Upper lobe of left lung (tissue), 6 donors: ENCODE measurements at regions not wholly inside any gene's neighbourhood (a gene's known extent, or its start where the extent isn't known, plus 50 kb on each side); places are given as distances from the start of the nearest gene placed in this dataset.

ENCODE experiments used
- ATAC-seq, 2 donors: fragments of 200-7000 bp; cut with Tn5 transposase; one replicate each; pipeline ENCODE4 v1.9.1; 2022; ENCODE audit warnings: mild to moderate bottlenecking in 2 of 2, moderate library complexity in 2 of 2; ENCODE audit not compliant: low FRiP score in 2 of 2
- DNase-seq, 2 donors: peaks; one replicate each; pipeline ENCODE4 v3.0.0-alpha.2; 2019 to 2020
- H3K27ac ChIP-seq, 4 donors: fragments of 200-600 bp; sonication (generic); one replicate each; pipeline ENCODE4 v1.5.1; 2016 to 2019
- H3K27me3 ChIP-seq, 4 donors: fragments of 200-600 bp; sonication (generic); one replicate each; pipeline ENCODE4 v1.5.1; 2017 to 2019
- H3K36me3 ChIP-seq, 4 donors: fragments of 200-600 bp; sonication (generic); one replicate each; pipeline ENCODE4 v1.5.1; 2016 to 2019
- H3K4me1 ChIP-seq, 4 donors: fragments of 200-600 bp; sonication (generic); one replicate each; pipeline ENCODE4 v1.5.1; 2018 to 2019
- H3K4me3 ChIP-seq, 4 donors: fragments of 200-600 bp; sonication (generic); one replicate each; pipeline ENCODE4 v1.5.1; 2017 to 2019; ENCODE audit warnings: mild to moderate bottlenecking in 2 of 4, moderate library complexity in 1 of 4
- H3K9me3 ChIP-seq, 4 donors: fragments of 200-600 bp; sonication (generic); one replicate each; pipeline ENCODE4 v1.5.1; 2018 to 2019
- CTCF ChIP-seq, 6 experiments: fragments of 450-650 bp in 4 of 6; fragments of 200-600 bp in 2 of 6; sonication (generic) in 2 of 6; IDR thresholded peaks; one replicate each; pipeline ENCODE4 v1.5.1; 2016 to 2019; ENCODE audit warnings: antibody characterized with exemption in 6 of 6
- EP300 ChIP-seq, 4 donors: sonication (generic); formaldehyde crosslinking; IDR thresholded peaks; one replicate each; pipeline ENCODE4 v1.5.1; 2017; ENCODE audit warnings: antibody characterized with exemption in 4 of 4, control low read depth in 2 of 4
- POLR2A ChIP-seq, 4 donors: fragments of 450-650 bp; IDR thresholded peaks; one replicate each; pipeline ENCODE4 v1.5.1; 2016 to 2017; ENCODE audit warnings: antibody characterized with exemption in 4 of 4, mild to moderate bottlenecking in 2 of 4
- POLR2AphosphoS5 ChIP-seq, 2 donors: sonication (generic); formaldehyde crosslinking; IDR thresholded peaks; one replicate each; pipeline ENCODE4 v1.5.1; 2017; ENCODE audit warnings: antibody characterized with exemption in 2 of 2
- WGBS, 2 donors: methylation state at CpG; one replicate each; pipeline ENCODE4 v1.1.5; 2017 to 2018; 5-methylcytosine and 5-hydroxymethylcytosine counted together
- donor health status: DM: no; HTN: no; CAD: no; lungs with moderate emphysema.
- donor health status: DM: no; HTN: yes; CAD: no; lungs with severe emphysema.

- no peaks in the 10 kb centered on the region for H3K9me3 ChIP-seq
- H3K36me3 ChIP-seq = no peaks in the 10 kb centered on the region
- no peaks in the 10 kb centered on the region for H3K4me1 ChIP-seq
- ATAC-seq (no peak), DNase-seq (no peak)
- no peak for TF ChIP-seq CTCF (IDR thresholded peaks at IDR 0.05)
- no peak for TF ChIP-seq POLR2AphosphoS5 (IDR thresholded peaks at IDR 0.05)
- no peak for TF ChIP-seq EP300 (IDR thresholded peaks at IDR 0.05)
- no peak for TF ChIP-seq POLR2A (IDR thresholded peaks at IDR 0.05)
- no peaks in the 10 kb centered on the region for H3K27me3 ChIP-seq
- WGBS, 2 donors = 87% methylated on average over 2 of the region's 2 CpGs
- no peak overlapping the region for H3K4me3 ChIP-seq
- no peak overlapping the region for H3K27ac ChIP-seq
Measured at GRCh38 chr13:47126432-47126831, 229.6 kb upstream of the HTR2A start.

- H3K27me3 ChIP-seq = no peaks in the 10 kb centered on the region
- 64 to 70% methylated on average over 1 of the region's 1 CpG for WGBS, 2 donors
- DNase-seq = no peak
- no peak overlapping the region for H3K4me3 ChIP-seq
- no peak overlapping the region for H3K27ac ChIP-seq
- no peaks in the 10 kb centered on the region for H3K9me3 ChIP-seq
- TF ChIP-seq POLR2AphosphoS5 (IDR thresholded peaks at IDR 0.05) (no peak), CTCF (IDR thresholded peaks at IDR 0.05) (no peak), EP300 (IDR thresholded peaks at IDR 0.05) (no peak), POLR2A (IDR thresholded peaks at IDR 0.05) (no peak)
- no peak for ATAC-seq
- H3K4me1 ChIP-seq = no peaks in the 10 kb centered on the region
- no peaks in the 10 kb centered on the region for H3K36me3 ChIP-seq
Measured at GRCh38 chr13:47121092-47121763, 224.4 kb upstream of the HTR2A start.

GRCh38 chr13:47120282-47120681 lies 223.4 kb upstream of the HTR2A start:
- DNase-seq (peak in 1 of 2 donors; percentile 25), ATAC-seq (no peak)
- 73 to 76% methylated on average over 5 of the region's 5 CpGs for WGBS, 2 donors
- no peak overlapping the region for H3K4me3 ChIP-seq
- H3K9me3 ChIP-seq = no peaks in the 10 kb centered on the region
- H3K27ac ChIP-seq = no peak overlapping the region
- TF ChIP-seq POLR2A (IDR thresholded peaks at IDR 0.05) (no peak), POLR2AphosphoS5 (IDR thresholded peaks at IDR 0.05) (no peak), CTCF (IDR thresholded peaks at IDR 0.05) (no peak), EP300 (IDR thresholded peaks at IDR 0.05) (no peak)
- H3K4me1 ChIP-seq = no peaks in the 10 kb centered on the region
- H3K36me3 ChIP-seq = no peaks in the 10 kb centered on the region
- no peaks in the 10 kb centered on the region for H3K27me3 ChIP-seq

GRCh38 chr13:47119575-47120235 lies 222.9 kb upstream of the HTR2A start:
- Histone ChIP-seq H3K4me1 (no peaks in the 10 kb centered on the region), H3K36me3 (no peaks in the 10 kb centered on the region), H3K9me3 (no peaks in the 10 kb centered on the region), H3K4me3 (no peak overlapping the region), H3K27me3 (no peaks in the 10 kb centered on the region), H3K27ac (no peak overlapping the region)
- no peak for ATAC-seq
- no peak for DNase-seq
- TF ChIP-seq POLR2A (IDR thresholded peaks at IDR 0.05) (no peak), CTCF (IDR thresholded peaks at IDR 0.05) (no peak), POLR2AphosphoS5 (IDR thresholded peaks at IDR 0.05) (no peak), EP300 (IDR thresholded peaks at IDR 0.05) (no peak)
- WGBS, 2 donors = 66 to 79% methylated on average over 2 of the region's 2 CpGs

GRCh38 chr13:47117268-47117667 lies 220.4 kb upstream of the HTR2A start:
- WGBS, 2 donors = 73 to 78% methylated on average over 3 of the region's 3 CpGs
- Histone ChIP-seq H3K4me3 (no peak overlapping the region), H3K36me3 (no peaks in the 10 kb centered on the region), H3K27me3 (no peaks in the 10 kb centered on the region), H3K27ac (no peak overlapping the region), H3K4me1 (no peaks in the 10 kb centered on the region), H3K9me3 (no peaks in the 10 kb centered on the region)
- no peak for TF ChIP-seq POLR2A (IDR thresholded peaks at IDR 0.05)
- no peak for TF ChIP-seq CTCF (IDR thresholded peaks at IDR 0.05)
- no peak for TF ChIP-seq EP300 (IDR thresholded peaks at IDR 0.05)
- no peak for TF ChIP-seq POLR2AphosphoS5 (IDR thresholded peaks at IDR 0.05)
- no peak for DNase-seq
- no peak for ATAC-seq
